ENCODE measurements at regions not wholly inside any gene's neighbourhood (a gene's known extent, or its start where the extent isn't known, plus 50 kb on each side); places are given as distances from the start of the nearest gene placed in this dataset.

DNA sequence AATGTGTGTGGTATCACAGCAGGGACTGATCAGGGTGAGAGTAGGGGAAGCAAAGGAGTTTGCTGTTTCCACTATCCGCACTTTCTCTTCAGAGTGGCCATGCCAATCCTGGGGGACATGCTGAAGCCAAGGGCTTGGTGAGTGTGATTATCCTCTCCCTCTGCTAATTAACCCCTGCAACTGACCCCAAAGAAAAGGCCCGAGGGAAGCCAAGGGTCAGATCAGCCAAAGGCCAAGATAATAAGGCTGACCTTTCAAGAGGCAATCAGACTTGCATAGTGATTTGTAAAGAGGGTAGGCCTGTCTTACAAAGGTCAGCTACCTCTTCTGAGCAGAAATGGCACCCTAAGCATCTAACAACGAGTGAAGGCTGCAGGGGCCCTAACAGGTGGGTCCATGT lies 420.5 kb upstream of the CPEB2 start:
- no peak for TF ChIP-seq GATA2 (IDR thresholded peaks at IDR 0.05; ENCODE audit: low read depth, low read length)
- no peak for TF ChIP-seq GATA3 (IDR thresholded peaks at IDR 0.05; ENCODE audit: low read depth, low read length)

All from SH-SY5Y (cell line).